GM06990 (cell line): ENCODE measurements at regions not wholly inside any gene's neighbourhood (a gene's known extent, or its start where the extent isn't known, plus 50 kb on each side); places are given as distances from the start of the nearest gene placed in this dataset.

Experiments
- DNase-seq: peaks from one replicate; pipeline ENCODE4 v3.0.0-alpha.2; 2011; ENCODE audit not compliant: insufficient read length; ENCODE audit errors: extremely low read depth
- H3K27me3 ChIP-seq: replicated peaks from 2 replicates; pipeline ENCODE4 v1.6.0; 2011; ENCODE audit warnings: low read length; ENCODE audit not compliant: control insufficient read depth, insufficient read depth
- H3K36me3 ChIP-seq: 2 replicates; pipeline ENCODE4 v1.5.1; 2011; ENCODE audit warnings: low read length; ENCODE audit not compliant: control insufficient read depth, insufficient read depth
- H3K4me3 ChIP-seq: replicated peaks from 2 replicates; pipeline ENCODE4 v1.5.1; 2011; ENCODE audit warnings: low read depth, mild to moderate bottlenecking, control low read depth, low read length
- TF ChIP-seq, protein P1 (sequence below): IDR thresholded peaks from 2 replicates; pipeline ENCODE4 v1.5.1; 2011; ENCODE audit warnings: low read length, control low read depth, mild to moderate bottlenecking, inconsistent platforms; ENCODE audit not compliant: insufficient read depth, poor library complexity, severe bottlenecking

DNA sequence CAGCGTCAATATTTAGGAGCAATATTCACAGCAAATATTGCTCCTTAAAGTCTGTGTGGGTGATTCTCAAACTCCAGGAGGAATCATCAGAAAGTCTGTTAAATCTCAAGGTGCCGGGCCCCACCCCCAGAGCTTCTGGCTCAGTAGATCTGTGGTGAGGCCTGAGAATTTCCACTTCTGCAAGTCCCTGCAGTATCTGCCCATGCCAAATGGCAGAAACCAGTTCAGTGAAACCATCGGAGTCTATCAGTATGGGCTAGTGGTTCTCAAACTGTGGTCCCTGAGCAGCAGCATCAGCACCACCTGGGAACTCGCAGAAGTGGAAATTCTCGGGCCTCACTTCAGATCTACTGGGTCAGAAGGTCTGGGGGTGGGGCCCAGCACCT is 202.9 kb downstream of the SLC4A3 start:
- no peak overlapping the region for H3K4me3 ChIP-seq
- no peaks in the 10 kb centered on the region for H3K27me3 ChIP-seq
- no peak for DNase-seq
- TF ChIP-seq, protein P1, sequence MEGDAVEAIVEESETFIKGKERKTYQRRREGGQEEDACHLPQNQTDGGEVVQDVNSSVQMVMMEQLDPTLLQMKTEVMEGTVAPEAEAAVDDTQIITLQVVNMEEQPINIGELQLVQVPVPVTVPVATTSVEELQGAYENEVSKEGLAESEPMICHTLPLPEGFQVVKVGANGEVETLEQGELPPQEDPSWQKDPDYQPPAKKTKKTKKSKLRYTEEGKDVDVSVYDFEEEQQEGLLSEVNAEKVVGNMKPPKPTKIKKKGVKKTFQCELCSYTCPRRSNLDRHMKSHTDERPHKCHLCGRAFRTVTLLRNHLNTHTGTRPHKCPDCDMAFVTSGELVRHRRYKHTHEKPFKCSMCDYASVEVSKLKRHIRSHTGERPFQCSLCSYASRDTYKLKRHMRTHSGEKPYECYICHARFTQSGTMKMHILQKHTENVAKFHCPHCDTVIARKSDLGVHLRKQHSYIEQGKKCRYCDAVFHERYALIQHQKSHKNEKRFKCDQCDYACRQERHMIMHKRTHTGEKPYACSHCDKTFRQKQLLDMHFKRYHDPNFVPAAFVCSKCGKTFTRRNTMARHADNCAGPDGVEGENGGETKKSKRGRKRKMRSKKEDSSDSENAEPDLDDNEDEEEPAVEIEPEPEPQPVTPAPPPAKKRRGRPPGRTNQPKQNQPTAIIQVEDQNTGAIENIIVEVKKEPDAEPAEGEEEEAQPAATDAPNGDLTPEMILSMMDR: no peak
- H3K36me3 ChIP-seq: no peaks in the 10 kb centered on the region

DNA sequence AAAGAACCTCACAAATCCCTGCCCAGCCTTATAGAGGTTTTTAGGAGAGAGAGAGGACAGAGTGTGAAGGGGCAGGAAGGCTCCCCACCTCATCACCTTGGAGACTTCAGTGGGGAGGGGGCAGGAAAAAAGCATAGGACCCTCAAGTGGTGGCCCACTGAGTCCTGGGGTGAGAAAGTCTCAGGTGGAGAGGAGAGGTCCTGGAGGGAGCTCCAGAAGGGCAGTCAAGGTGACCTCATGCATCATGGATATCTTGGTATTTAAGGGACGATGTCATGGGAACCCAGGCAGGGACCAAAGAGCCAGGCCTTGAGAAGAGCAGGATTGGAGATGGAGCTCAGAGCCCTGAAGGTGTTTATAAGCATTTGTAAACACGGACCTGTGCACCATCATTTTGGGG is 204.5 kb downstream of the SLC4A3 start:
- TF ChIP-seq, protein P1: no peak
- H3K4me3 ChIP-seq: no peak overlapping the region
- DNase-seq: no peak
- no peaks in the 10 kb centered on the region for H3K27me3 ChIP-seq
- H3K36me3 ChIP-seq: no peaks in the 10 kb centered on the region

DNA sequence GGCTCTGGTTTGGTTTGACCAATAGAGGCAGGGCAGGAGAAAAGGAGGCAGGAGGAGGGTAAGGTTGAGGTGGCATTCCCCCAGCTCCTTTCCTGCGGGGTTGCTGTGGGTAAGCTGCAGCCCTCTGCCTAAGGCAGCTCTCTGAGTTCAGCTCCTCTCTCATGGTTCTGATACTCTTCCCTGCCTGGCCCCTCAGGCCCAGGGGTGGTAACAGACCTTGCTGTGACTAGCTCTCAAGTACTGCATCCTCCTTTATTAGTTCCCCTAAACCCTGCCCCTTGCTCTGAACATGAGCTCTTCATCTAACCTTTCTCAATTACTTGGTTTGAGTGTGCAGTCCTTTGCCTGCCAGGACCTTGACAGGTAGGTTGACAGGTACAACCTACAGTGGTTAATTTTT is 205.5 kb downstream of the SLC4A3 start:
- H3K36me3 ChIP-seq: no peaks in the 10 kb centered on the region
- DNase-seq: no peak
- TF ChIP-seq, protein P1: no peak
- H3K27me3 ChIP-seq: no peaks in the 10 kb centered on the region
- no peak overlapping the region for H3K4me3 ChIP-seq

DNA sequence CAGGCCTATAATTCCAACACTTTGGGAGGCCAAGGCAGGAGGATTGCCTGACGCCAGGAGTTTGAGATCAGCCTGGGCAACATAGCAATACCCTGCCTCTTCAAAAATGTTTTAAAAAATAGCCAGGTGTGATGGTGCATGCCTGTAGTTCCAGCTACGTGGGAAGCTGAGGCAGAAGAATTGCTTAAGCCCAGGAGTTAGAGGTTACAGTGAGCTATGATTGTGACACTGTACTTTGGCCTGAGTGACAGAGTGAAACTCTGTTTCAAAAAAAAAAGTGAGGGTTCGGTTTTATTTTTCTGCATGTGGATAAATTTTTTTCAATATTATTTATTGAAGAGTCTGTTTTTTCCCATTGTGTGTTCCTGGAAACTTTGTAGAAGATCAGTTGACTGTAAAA is 208.1 kb downstream of the SLC4A3 start:
- Histone ChIP-seq H3K36me3 (no peaks in the 10 kb centered on the region), H3K4me3 (no peak overlapping the region), H3K27me3 (no peaks in the 10 kb centered on the region)
- no peak for DNase-seq
- TF ChIP-seq, protein P1: no peak

DNA sequence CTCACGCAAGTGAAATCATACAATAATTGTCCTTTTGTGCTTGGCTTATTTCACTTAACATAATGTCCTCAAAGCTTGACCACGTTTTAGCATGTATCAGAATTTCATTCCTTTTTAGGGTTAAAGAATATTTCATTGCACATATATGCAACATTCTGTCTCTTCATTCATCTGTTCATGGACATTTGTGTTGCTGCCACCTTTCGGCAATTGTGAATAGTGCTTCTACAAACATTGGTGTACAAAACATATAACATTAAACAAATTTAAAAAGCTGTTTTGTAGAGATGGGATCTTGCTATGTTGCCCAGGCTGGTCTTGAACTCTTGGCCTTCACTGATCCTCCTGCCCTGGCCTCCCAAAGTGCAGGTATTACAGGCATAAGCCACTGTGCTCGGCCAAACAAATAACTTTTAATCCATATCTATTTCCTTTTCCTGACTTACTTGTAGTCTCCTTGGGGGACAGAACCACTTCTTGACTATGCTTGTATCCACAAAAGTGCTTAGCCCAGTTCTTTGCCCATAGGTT is 209.3 kb downstream of the SLC4A3 start:
- no peak for DNase-seq
- Histone ChIP-seq H3K27me3 (no peaks in the 10 kb centered on the region), H3K36me3 (no peaks in the 10 kb centered on the region), H3K4me3 (no peak overlapping the region)
- TF ChIP-seq, protein P1: peak; percentile 41
